Hematopoietic multipotent progenitor cell (in vitro differentiated cells): ENCODE measurements at regions not wholly inside any gene's neighbourhood (a gene's known extent, or its start where the extent isn't known, plus 50 kb on each side); places are given as distances from the start of the nearest gene placed in this dataset.

Experiments
- DNase-seq, 3 donors: peaks; one replicate each; pipeline ENCODE4 v3.0.0-alpha.2; 2011 to 2015; ENCODE audit warnings: low read depth in 2 of 3, low spot score in 2 of 3

DNA sequence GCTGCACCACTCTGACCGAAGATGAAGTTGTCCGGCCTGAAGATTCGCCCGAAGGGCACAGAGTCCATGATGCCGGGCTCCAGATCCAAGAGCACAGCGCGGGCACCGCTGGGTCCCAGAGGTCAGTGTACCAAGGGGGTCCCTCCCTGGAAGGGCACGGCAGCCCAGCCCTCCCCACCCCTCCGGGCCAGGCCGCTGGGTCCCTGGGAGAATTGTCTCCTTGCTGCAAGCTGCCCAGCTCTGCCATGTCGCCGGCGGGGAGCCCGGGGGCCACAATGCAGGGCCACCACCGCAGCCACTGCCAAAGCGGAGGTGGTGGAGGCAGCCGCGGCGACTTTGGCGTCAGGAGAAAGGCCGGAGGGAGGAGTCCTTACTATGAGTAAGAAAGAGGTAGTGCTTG lies 189.5 kb upstream of the CYRIA start:
- DNase-seq: no peak

DNA sequence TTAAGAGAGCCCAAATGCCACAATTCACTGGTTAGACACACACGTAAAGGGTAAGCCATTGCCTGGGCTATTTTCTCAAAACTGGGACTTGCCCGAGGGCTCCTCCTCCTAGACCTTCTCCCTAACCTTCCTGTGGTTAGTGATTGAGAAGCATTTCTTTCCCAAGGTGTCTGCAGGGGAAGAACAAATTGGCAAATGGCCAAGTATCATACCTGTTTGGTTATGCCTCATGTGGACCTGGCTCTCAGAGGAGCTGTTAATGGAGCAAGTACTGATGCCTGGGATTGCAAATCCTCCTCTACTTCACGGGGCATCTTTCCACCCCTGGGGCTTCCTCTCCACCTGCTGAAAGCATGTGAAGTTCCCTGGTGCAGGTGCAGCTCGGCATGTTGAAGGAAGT lies 187.5 kb upstream of the CYRIA start:
- no peak for DNase-seq

DNA sequence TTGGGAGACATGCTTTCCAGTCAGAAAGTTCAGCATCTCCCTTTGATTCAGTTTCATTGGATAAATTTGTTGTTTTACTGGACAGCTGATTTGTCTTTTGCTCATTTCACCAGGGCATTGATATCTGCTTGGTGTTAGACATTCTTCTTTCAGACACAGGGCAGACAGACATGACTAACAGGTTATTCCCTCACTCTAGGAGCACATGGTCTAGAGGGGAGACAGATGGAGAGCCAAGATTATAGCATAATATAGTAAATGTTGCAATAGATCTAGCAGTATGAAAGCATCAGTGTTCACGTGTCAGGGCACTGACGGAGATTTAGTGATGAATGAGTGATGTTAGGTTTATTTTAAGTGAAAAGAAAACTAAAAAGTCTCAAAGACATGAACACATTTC lies 187.0 kb upstream of the CYRIA start:
- no peak for DNase-seq

DNA sequence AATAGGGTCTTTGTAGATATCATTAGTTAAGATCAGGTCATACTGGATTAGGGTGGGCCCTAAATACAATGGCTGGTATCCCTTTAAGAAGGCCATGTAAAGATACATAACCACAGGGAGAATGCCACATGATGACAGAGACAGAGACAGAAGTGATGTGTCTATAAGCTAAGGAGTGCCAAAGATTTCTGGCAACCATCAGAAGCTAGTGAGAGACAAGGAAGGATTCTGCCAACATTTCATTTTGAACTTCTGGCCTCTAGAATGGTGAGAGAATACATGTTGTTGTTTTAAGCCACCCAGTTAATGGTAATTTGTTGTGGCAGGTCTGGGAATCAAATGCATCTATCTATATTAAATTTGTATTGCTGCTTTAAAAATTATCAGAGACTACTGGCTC lies 185.5 kb upstream of the CYRIA start:
- DNase-seq: no peak

DNA sequence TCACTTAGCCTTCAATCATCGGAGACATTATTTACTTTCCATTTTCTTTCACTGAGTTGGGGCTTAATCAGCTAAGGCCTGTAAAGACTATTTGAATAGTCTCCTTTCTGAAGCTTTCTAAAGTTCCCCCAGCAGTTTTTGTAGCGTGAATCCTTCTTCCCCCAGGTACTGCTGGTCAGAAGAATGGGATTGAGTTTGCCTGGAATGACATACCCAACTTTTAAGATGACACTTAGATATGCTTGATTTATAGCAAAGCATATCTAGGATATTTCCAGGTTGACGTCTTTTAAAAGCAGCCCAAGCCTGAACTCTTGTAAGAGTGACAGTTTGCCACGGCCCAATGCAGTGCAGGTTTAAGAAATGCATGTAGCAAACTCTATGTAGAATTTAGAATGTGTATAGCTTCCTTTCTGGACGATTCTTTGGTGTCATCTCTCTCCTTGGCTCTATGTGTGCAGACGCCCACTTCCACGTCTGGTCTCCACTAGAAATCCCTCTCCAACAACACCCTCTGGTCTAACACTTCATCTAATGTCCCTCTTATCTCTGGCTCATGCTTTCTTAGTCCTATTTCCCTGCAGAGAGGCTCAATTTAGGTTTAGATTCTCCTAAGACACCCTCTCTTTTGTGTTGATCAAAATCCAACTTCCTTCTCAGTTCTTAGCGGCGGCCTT lies 175.0 kb upstream of the CYRIA start:
- no peak for DNase-seq

DNA sequence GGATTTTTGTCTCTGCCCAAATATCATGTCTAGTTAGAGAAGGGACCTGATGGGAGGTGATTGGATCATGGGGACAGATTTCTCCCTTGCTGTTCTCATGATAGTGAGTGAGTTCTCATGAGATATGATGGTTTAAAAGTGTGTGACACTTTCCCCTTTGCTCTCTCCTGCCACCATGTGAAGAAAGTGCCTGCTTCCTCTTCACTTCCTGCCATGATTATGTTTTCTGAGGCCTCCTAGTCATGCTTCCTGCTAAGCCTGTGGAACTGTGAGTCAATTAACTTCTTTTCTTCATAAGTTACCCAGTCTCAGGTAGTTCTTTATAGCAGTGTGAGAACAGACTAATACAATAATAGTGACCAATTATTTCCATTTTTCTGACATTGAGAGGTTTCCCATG lies 167.3 kb upstream of the CYRIA start:
- peak in 1 of 3 donors; percentile 19 for DNase-seq

DNA sequence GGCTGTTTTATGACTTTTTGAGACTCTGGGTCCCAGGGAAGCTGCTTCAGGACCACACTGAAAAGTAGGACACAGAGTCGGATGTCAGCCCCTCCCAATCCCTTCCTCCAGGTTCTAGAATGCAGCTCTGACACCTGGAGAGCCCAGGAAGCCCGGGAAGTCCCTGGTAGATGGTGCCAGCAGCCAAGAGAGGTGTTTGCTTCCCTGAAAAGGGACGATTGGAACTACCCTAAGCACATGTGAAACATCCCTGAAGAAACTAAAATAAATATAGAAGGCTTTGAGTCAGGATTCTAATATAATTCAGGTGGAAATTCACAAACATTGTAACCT lies 163.2 kb upstream of the CYRIA start:
- DNase-seq: no peak

DNA sequence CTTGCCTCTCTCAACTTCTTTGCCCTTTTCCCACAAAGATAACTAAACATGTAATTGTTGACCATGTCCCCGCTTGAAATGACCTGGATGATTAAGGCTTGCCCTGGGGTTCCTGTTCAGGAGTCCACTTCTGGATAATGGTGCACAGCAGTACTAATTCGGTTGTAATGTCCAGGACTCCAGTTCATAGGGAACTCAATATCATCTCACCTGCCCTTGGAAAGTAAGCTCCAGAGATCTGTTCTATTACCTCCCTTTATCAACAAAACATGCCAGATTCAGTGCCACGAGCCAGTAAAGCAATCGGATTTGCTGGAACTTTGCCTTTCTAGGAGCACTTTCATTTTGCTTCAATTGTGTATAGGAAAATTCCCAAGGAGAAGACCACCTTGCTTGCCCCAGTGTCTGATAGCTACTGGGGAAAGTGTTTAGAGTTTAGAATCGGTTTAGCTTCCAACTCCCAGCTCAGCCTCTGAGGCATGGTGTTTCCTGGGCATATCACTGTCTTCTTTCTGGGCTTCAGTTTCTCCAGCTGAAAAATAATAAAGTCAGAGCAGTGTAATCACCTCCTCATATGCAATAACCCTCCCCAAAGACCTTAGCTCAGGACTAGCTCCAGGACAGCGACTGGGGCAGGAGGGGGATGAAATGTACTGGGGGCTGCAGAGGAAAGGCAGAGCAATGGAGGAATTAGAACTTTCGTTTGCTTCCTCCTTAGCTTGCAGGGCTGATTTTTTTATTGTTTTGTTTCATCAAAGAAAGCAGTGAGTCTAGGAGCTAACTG lies 162.6 kb upstream of the CYRIA start:
- DNase-seq: no peak

DNA sequence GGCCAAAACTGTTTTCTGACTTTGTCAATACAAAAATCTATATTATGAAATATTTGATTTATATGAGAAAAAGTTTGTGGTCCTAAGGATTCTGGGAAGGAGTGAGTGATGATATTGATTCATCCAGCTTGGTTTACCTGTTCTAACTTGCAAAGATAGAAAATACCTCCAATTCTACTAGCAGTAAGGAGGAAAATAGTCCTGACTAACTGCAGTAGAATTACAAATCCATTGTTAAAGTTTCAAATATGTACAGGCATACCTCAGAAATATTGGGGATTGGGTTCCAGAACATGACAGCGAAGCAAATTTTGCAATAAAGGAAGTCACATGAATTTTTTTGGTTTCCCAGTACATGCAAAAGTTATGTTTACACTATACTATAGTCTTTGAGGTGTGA lies 158.8 kb upstream of the CYRIA start:
- no peak for DNase-seq

DNA sequence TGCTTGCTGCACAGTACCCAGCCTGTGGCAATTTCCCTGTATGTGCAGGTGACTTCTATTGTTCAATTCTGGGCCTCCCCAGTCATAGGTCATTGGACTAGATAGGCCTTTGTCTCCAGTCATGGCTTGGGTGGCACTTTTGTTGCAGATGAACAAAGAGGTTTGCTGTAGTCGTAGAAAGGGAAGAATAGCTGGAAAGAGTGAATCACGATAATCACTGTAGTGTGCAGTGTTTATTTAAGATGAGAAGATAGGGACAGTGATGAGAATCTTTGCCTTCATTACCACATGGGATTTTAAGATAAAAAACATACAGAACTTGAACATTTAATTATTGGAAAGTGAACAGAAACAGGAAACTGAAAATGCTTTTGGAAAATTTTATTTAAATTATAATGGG lies 156.1 kb upstream of the CYRIA start:
- DNase-seq: no peak

DNA sequence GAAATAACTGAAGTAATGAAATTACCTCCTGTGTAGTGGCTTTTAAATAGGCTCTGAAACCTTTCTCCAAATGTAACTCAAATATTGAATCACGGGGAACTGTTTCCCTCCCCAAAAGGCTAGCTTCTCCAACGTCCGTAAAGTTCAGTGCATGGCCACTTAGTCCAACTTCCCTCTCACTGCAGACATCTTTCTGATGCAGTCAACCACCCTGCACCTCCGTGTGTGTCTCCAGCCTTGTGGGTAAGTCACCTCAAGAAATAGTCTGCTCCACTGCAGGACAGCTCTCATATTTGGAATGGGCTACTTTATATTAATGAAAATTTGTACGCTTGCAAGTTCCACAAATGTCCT lies 152.5 kb upstream of the CYRIA start:
- DNase-seq: no peak

DNA sequence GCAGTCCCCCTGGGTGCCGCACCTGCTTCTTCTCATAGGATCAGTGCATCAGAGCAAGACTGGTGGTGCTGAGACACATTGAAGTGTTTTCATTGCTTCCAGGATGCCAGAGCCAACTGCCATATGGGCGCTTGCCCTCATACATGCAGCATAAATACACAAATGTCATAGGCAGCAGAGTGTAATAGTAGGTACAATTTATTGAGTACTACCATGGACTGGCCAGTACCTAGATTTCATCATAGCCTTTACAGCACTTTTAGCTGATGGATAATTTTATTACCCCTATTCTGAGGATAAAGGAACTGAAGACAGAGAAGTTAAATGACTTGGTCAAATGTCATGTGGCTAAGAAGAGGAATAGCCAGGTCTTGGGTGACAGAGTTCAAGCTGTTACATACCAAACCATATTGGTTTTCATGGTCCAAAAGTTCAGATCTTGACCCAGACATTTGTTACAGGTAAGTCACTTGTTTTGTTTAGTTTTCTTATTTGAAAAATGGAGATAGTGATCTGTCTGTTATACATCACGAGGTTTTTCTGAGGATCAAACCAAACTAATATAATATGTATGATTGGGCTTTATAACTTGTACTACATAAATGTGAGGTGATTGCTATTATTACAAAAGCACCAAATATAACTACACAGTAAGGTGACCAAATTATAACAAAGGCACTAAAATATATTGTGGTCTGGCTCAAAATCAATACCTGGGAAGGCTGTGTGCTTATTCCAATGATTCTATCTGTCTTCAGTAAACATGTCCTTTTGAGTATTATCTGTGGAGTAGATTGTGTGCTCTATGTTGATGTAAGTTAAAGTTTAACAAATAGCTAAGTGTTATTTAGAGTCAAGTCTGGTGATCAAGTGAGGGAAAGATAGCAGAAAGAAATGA lies 151.9 kb upstream of the CYRIA start:
- DNase-seq: no peak

DNA sequence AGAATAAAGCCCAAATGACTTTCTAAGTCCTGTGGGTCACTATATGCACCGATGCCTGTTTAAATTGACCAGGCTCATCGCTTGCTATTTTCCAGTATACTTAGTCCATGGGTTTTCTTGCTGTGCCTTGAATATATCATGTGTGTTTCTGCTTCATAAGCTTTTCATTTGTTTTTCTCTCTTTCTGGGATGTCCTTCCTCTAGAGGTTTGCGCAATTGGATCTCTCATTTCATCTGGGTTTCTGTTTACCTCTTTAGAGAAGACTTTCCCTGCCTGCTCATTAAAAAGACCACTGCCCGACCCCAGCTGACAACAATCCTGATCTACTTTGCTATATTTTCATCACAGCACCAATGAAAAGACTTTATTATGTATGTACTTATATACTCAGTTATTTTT lies 150.9 kb upstream of the CYRIA start:
- DNase-seq: no peak

DNA sequence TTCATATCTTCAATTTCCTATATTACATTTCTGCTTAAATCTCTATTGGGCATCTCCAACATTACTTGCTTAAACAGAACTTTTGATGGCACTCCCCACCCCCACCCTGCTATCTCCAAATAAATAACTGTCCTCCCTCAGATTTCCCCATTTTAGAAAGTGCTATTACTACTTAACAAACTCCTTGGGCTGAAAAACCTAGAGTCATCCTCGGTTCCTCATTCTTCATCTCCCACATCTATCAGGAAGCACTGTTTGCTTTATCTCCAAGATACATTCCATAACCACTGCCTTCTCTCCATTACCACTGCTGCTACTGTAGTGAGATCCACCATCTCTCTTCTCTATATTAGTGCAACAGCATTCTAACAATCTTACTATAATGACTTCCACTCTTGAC lies 150.4 kb upstream of the CYRIA start:
- DNase-seq: peak in 1 of 3 donors; percentile 28

DNA sequence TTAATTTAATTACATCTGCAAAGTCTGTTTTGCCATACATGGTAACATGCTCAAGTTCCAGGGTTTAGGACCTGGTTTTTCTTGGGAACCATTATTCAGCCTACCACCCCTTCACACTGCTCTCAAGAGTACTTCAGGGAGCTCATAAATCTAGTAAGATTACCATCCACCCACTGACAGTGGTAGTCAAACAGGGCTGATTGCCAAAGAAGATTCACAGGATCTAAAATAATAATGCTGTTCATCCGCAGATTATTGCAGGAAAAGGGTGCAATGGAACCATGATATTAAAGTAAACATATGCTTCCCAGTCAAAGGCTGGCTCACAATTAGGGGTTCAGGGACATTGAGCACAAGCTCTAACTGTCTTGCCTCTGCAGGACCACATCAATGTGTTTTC lies 148.0 kb upstream of the CYRIA start:
- DNase-seq: no peak

DNA sequence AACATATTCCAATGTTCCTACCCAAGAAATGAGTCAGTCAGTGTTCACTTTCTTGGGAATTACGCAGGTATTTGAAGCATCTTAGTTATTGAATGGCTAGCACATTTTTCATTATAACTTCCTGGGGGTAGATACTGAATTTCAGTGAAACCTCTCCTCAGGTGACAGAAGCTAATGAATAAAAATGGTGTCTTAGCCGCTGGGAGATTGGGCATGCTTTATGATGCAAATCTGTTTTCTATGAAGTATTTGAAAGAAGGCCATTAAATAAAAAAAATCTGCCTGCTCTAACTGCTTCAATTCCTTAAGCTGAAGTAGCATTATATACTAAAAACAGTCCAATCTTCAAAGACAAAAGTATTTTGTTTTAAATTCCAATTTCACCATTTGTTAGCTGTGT lies 132.8 kb upstream of the CYRIA start:
- no peak for DNase-seq

DNA sequence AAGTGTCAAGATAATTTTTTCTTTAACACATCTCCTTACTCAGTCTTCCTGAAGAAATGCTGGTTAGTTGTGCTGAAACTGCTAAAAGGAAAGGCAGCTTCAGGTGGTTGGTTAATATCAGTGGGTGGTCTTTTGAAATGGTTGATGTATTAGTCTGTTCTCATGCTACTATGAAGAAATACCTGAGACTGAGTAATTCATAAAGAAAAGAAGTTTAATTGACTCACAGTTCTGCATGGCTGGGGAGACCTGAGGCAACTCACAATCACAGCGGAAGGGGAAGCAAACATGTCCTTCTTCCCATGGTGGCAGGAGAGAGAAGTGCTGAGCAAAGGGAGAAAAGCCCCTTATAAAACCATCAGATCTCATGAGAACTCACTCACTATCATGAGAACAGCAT lies 125.9 kb upstream of the CYRIA start:
- DNase-seq: no peak

DNA sequence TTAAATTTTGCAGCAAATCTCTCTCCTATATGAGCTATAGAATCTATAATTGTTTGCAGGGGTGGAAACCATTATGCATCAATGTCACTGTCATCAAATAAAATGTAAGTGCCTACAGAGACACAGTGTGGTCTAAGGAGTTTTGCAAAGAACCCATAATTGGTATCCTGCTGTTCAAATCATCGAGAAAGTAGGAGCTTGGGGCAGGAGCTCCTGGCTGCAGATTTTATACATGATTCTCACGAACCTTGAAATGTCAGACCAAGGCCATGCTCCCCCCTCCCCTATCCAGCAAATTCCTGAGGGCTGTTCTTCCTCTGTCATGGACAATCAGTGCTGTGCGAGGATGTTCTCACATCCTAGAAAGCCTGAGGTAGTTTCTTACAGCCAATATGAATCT lies 119.5 kb upstream of the CYRIA start:
- DNase-seq: no peak

DNA sequence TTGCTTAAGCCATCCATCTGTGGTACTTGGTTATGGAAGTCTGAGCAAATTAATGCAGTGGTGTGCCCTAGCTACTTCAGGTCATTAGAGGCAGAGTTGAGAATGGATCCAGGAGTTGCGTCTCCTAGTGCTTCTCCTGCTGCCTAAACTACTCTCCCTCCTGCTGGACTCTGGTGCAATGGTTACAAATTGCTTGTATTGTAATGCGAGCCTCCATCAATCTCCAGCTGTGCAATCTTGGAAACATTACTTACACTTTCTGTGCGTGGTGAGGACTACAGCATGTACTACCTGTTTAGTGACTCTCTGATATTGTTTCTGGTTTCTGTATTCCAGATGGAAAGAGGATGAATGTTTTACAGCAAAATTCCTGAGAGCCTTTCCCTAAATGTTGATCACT lies 119.0 kb upstream of the CYRIA start:
- no peak for DNase-seq

DNA sequence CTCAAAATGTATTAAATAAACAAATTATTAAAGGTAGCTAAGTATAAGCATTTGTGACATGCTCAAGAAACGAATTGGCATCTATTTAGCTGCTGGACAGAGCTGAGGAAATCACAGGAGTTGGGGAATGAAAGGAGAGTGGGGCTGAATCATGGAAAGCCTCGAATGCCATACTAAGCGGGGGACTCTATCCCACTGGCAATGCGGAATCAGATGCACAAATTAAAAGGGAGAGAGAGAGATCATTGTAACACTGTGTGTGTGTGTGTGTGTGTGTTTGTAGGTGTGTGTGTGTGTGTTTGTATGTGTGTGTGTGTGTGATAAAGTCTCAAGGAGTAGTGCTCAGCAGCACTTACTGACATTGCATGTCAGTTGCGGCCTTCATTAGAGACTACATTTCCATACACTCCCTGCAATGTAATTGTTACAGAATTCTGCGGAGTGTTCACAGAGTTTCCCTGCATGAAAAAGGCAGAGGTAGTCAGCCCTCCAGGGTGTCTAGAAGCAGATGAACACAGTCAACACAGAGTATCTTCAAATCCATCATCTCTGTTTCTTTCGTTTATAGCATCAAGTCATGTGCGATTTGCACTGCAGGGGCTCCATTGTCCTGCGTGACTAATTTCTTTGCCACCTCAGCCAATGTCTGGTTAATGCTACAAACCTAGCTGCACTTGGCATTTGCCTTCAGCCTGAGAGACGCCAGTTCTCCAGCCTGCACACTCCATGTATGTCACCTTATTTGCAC lies 111.7 kb upstream of the CYRIA start:
- no peak for DNase-seq

DNA sequence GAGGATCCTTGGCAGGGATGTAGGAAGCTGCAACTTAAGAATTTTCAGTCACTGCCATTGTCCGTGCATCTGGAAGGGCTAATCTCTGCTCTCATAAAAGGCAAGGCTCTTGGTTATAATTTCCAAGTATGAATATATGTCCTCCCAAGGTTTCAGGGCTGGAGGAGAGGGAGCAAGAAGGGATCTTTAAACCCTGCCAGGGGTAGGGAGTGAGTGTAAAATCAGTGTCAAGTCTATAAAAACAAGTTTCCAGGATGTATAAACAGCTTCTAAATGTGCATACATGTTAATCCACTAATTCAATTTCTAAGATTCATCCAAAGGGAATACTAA lies 110.2 kb upstream of the CYRIA start:
- no peak for DNase-seq
